Sciatic nerve (tissue), 2 donors: ENCODE measurements at regions not wholly inside any gene's neighbourhood (a gene's known extent, or its start where the extent isn't known, plus 50 kb on each side); places are given as distances from the start of the nearest gene placed in this dataset.
"Not testable (repeated sequence)": the region's sequence is repeated elsewhere in the genome, so short reads cannot be mapped to it uniquely, and the experiment has no call there.

Experiments used
- ATAC-seq: fragments of 200-7000 bp; cut with Tn5 transposase; one replicate; pipeline ENCODE4 v1.9.1; 2020; ENCODE audit warnings: mild to moderate bottlenecking, moderate library complexity
- DNase-seq: peaks from one replicate; pipeline ENCODE4 v3.0.0-alpha.2; 2020; ENCODE audit warnings: low spot score
- intact Hi-C: fragments of 100-400 bp; cut with DNase I; formaldehyde crosslinking; loops from one replicate; pipeline ENCODE4 v1.14.2; 2022
- donor health status: DM: no; HTN: no; CAD: no.
- donor health status: DM: no; HTN: no; CAD: no.

- intact Hi-C loops, result no loop called here
- ATAC-seq (no peak), DNase-seq (no peak)
Measured at GRCh38 chr11:11220786-11221185, 132.3 kb downstream of the CSNK2A3 start.

GRCh38 chr11:11218629-11218986, 134.4 kb downstream of the CSNK2A3 start:
- DNase-seq (no peak), ATAC-seq (peak; percentile 49)
- intact Hi-C loops, result no loop called here

GRCh38 chr11:11217929-11218628, 135.0 kb downstream of the CSNK2A3 start:
- DNase-seq (no peak), ATAC-seq (peak; percentile 39)
- intact Hi-C loops, result no loop called here

- no peak for DNase-seq
- ATAC-seq, result no peak
- intact Hi-C loops, result no loop called here
Measured at GRCh38 chr11:11217289-11217928, 135.6 kb downstream of the CSNK2A3 start.

- DNase-seq (no peak), ATAC-seq (no peak)
- intact Hi-C loops, result no loop called here
Measured at GRCh38 chr11:11215944-11216343, 137.1 kb downstream of the CSNK2A3 start.

- no peak for ATAC-seq
Measured at GRCh38 chr11:11215058-11215815, 137.8 kb downstream of the CSNK2A3 start.

GRCh38 chr11:11213117-11213516, 139.9 kb downstream of the CSNK2A3 start:
- DNase-seq, result no peak
- no peak for ATAC-seq
- intact Hi-C loops, result no loop called here

More at GRCh38 chr11:11215058-11215815, 137.8 kb downstream of the CSNK2A3 start:
- intact Hi-C loops, result no loop called here
- no peak for DNase-seq

GRCh38 chr11:11211888-11212287, 141.2 kb downstream of the CSNK2A3 start:
- no peak for DNase-seq
- no peak for ATAC-seq
- intact Hi-C loops, result no loop called here

GRCh38 chr11:11211186-11211585, 141.9 kb downstream of the CSNK2A3 start:
- intact Hi-C loops, result no loop called here
- no peak for DNase-seq
- ATAC-seq, result no peak

- ATAC-seq (no peak), DNase-seq (no peak)
- intact Hi-C loops, result no loop called here
Measured at GRCh38 chr11:11210446-11210845, 142.6 kb downstream of the CSNK2A3 start.

GRCh38 chr11:11209967-11210366, 143.1 kb downstream of the CSNK2A3 start:
- DNase-seq (no peak), ATAC-seq (no peak)
- intact Hi-C loops, result no loop called here

GRCh38 chr11:11208994-11209393, 144.1 kb downstream of the CSNK2A3 start:
- no peak for DNase-seq
- intact Hi-C loops, result no loop called here
- ATAC-seq, result no peak

GRCh38 chr11:11207428-11207827, 145.6 kb downstream of the CSNK2A3 start:
- intact Hi-C loops, result no loop called here
- ATAC-seq (no peak), DNase-seq (no peak)

- ATAC-seq, result no peak
- intact Hi-C loops, result no loop called here
- DNase-seq, result no peak
Measured at GRCh38 chr11:11206484-11206883, 146.6 kb downstream of the CSNK2A3 start.

GRCh38 chr11:11202885-11203284, 150.2 kb downstream of the CSNK2A3 start:
- DNase-seq (no peak), ATAC-seq (no peak)
- intact Hi-C loops, result no loop called here

- ATAC-seq, intact Hi-C loops: not testable (repeated sequence)
Measured at GRCh38 chr11:11201302-11201701, 151.7 kb downstream of the CSNK2A3 start.

GRCh38 chr11:11192541-11192940, 160.5 kb downstream of the CSNK2A3 start:
- intact Hi-C loops, result no loop called here
- ATAC-seq (no peak), DNase-seq (no peak)

More at GRCh38 chr11:11201302-11201701, 151.7 kb downstream of the CSNK2A3 start:
- not testable (repeated sequence) for DNase-seq

GRCh38 chr11:11189506-11189905, 163.5 kb downstream of the CSNK2A3 start:
- intact Hi-C loops, result no loop called here
- no peak for ATAC-seq
- DNase-seq, result no peak

- intact Hi-C loops, result no loop called here
Measured at GRCh38 chr11:11186249-11186648, 166.8 kb downstream of the CSNK2A3 start.

GRCh38 chr11:11182261-11182660, 170.8 kb downstream of the CSNK2A3 start:
- no peak for DNase-seq
- no peak for ATAC-seq
- intact Hi-C loops, result no loop called here

More at GRCh38 chr11:11186249-11186648, 166.8 kb downstream of the CSNK2A3 start:
- no peak for DNase-seq
- no peak for ATAC-seq
